T-cell (primary cell): ENCODE measurements at regions not wholly inside any gene's neighbourhood (a gene's known extent, or its start where the extent isn't known, plus 50 kb on each side); places are given as distances from the start of the nearest gene placed in this dataset.

ENCODE experiments used
- ATAC-seq, 4 experiments: fragments of 200-7000 bp in 3 of 4; fragments of 150-1000 bp in 1 of 4; cut with Tn5 transposase; replicated peaks in 1 of 4; 1 replicate in 3 of 4; 2 replicates in 1 of 4; pipeline ENCODE4 v1.10.0; 2021; ENCODE audit warnings: moderate library complexity in 3 of 4, mild to moderate bottlenecking in 2 of 4, moderate number of reproducible peaks in 1 of 4
- CTCF ChIA-PET, 2 donors: fragments of 300-600 bp; sonication (Branson Sonifier 250); formaldehyde crosslinking; loops; one replicate each; lab custom pipeline; 2022; ENCODE audit warnings: antibody characterized with exemption in 2 of 2; lab: Charles Lee
- POLR2A ChIA-PET, 2 donors: fragments of 300-600 bp; sonication (Branson Sonifier 250); formaldehyde crosslinking; loops; one replicate each; lab custom pipeline; 2022; ENCODE audit warnings: antibody characterized with exemption in 2 of 2; lab: Charles Lee
- DNase-seq, 35 experiments: peaks; one replicate each; pipeline versions ENCODE4 v3.0.0 to v3.0.0-alpha.2; 2013 to 2023
- H3K27ac ChIP-seq: one replicate; pipeline ENCODE4 v1.5.1; 2013; ENCODE audit warnings: low read length
- H3K27me3 ChIP-seq, 2 experiments: replicated peaks in 1 of 2; 1 replicate in 1 of 2; 2 replicates in 1 of 2; pipeline versions ENCODE4 v1.6.1 to v1.7.0; 2013; ENCODE audit warnings: low read length in 1 of 2, mixed read lengths in 1 of 2; ENCODE audit not compliant: control insufficient read depth in 2 of 2, insufficient read depth in 2 of 2; ENCODE audit errors: extremely low read depth in 1 of 2
- H3K36me3 ChIP-seq, 2 donors: 1 replicate in 1 of 2; 2 replicates in 1 of 2; pipeline versions ENCODE4 v1.6.1 to v1.7.0; 2013; ENCODE audit warnings: low read length in 1 of 2; ENCODE audit not compliant: control insufficient read depth in 2 of 2, insufficient read depth in 1 of 2; ENCODE audit errors: extremely low read depth in 1 of 2
- H3K4me1 ChIP-seq, 2 experiments: 1 replicate in 1 of 2; 2 replicates in 1 of 2; pipeline versions ENCODE4 v1.6.1 to v1.7.0; 2013; ENCODE audit warnings: low read length in 2 of 2, mixed read lengths in 1 of 2; ENCODE audit not compliant: insufficient read depth in 2 of 2, control insufficient read depth in 1 of 2; ENCODE audit errors: extremely low read depth in 1 of 2
- H3K4me3 ChIP-seq, 2 donors: 1 replicate in 1 of 2; 2 replicates in 1 of 2; pipeline versions ENCODE4 v1.5.1 to v1.7.0; 2013; ENCODE audit warnings: mild to moderate bottlenecking in 2 of 2, low read length in 1 of 2, moderate library complexity in 1 of 2; ENCODE audit not compliant: control insufficient read depth in 1 of 2; ENCODE audit errors: extremely low read depth in 1 of 2
- H3K9me3 ChIP-seq: 2 replicates; pipeline ENCODE4 v1.7.0; 2013
- H3K27ac Mint-ChIP-seq, 2 donors: one replicate each; pipeline ENCODE4 v1.8.0; 2020 to 2021; ENCODE audit warnings: mild to moderate bottlenecking in 2 of 2, mixed read lengths in 2 of 2
- H3K27me3 Mint-ChIP-seq, 2 donors: one replicate each; pipeline ENCODE4 v1.8.0; 2021 to 2022; ENCODE audit warnings: mixed read lengths in 2 of 2
- H3K36me3 Mint-ChIP-seq: one replicate; pipeline ENCODE4 v1.8.0; 2021; ENCODE audit warnings: mixed read lengths
- H3K4me1 Mint-ChIP-seq, 3 donors: one replicate each; pipeline ENCODE4 v1.8.0; 2020 to 2022; ENCODE audit warnings: mixed read lengths in 3 of 3, mild to moderate bottlenecking in 1 of 3
- H3K4me3 Mint-ChIP-seq, 3 donors: one replicate each; pipeline ENCODE4 v1.8.0; 2020 to 2022; ENCODE audit warnings: mild to moderate bottlenecking in 3 of 3, mixed read lengths in 3 of 3, moderate library complexity in 3 of 3
- H3K9me3 Mint-ChIP-seq, 3 donors: one replicate each; pipeline ENCODE4 v1.8.0; 2020 to 2022; ENCODE audit warnings: mixed read lengths in 3 of 3
- WGBS: methylation state at CpG from one replicate; pipeline ENCODE4 v1.1.5; 2013; ENCODE audit warnings: missing lambda C conversion rate; ENCODE audit not compliant: insufficient coverage; 5-methylcytosine and 5-hydroxymethylcytosine counted together

- CTCF ChIA-PET = no interaction called here
- peaks cover 10 to 16% of the 10 kb centered on the region in 2 donors for H3K27me3 Mint-ChIP-seq
- no peak overlapping the region for H3K4me3 Mint-ChIP-seq
- ATAC-seq (no peak), DNase-seq (no peak)
- no peaks in the 10 kb centered on the region for H3K36me3 Mint-ChIP-seq
- H3K36me3 ChIP-seq = no peaks in the 10 kb centered on the region
- POLR2A ChIA-PET = no interaction called here
- H3K27me3 ChIP-seq = peaks cover 0 to 9% of the 10 kb centered on the region in 2 experiments
- H3K4me1 Mint-ChIP-seq = no peaks in the 10 kb centered on the region
- no peaks in the 10 kb centered on the region for H3K4me1 ChIP-seq
- no peak overlapping the region for H3K27ac ChIP-seq
- peaks cover 0 to 4% (median under 1%) of the 10 kb centered on the region in 3 donors for H3K9me3 Mint-ChIP-seq
- H3K27ac Mint-ChIP-seq = no peak overlapping the region
- 81% methylated on average over 4 of the region's 9 CpGs for WGBS
- H3K9me3 ChIP-seq = no peaks in the 10 kb centered on the region
- no peak overlapping the region for H3K4me3 ChIP-seq
These were observed 366.4 kb upstream of the RASGRP1 start for GRCh38 chr15:38930851-38931572.

- no peaks in the 10 kb centered on the region for H3K36me3 Mint-ChIP-seq
- CTCF ChIA-PET = no interaction called here
- Histone ChIP-seq H3K9me3 (no peaks in the 10 kb centered on the region), H3K27me3 (peaks cover 0 to 9% of the 10 kb centered on the region in 2 experiments), H3K4me3 (no peak overlapping the region), H3K36me3 (no peaks in the 10 kb centered on the region), H3K27ac (no peak overlapping the region), H3K4me1 (no peaks in the 10 kb centered on the region)
- ATAC-seq = no peak
- H3K4me1 Mint-ChIP-seq = no peaks in the 10 kb centered on the region
- no peak for DNase-seq
- H3K4me3 Mint-ChIP-seq = no peak overlapping the region
- H3K27me3 Mint-ChIP-seq = peaks cover 3 to 10% of the 10 kb centered on the region in 2 donors
- 52% methylated on average over 4 of the region's 6 CpGs for WGBS
- POLR2A ChIA-PET = interaction anchor here in 1 of 2 donors (0.6 kb wide), 1 partner anchor 19 kb away, joined by 3 read pairs; no protein-coding TSS in a partner anchor
- H3K9me3 Mint-ChIP-seq = no peaks in the 10 kb centered on the region
- H3K27ac Mint-ChIP-seq = no peak overlapping the region
These were observed 376.9 kb upstream of the RASGRP1 start for GRCh38 chr15:38941399-38941953.

- Mint-ChIP-seq H3K27me3 (peaks cover 4 to 7% of the 10 kb centered on the region in 2 donors), H3K4me1 (no peaks in the 10 kb centered on the region), H3K27ac (no peak overlapping the region), H3K9me3 (no peaks in the 10 kb centered on the region), H3K4me3 (no peak overlapping the region), H3K36me3 (no peaks in the 10 kb centered on the region)
- ATAC-seq = no peak
- CTCF ChIA-PET = no interaction called here
- no peak for DNase-seq
- POLR2A ChIA-PET = no interaction called here
- Histone ChIP-seq H3K27ac (no peak overlapping the region), H3K9me3 (no peaks in the 10 kb centered on the region), H3K36me3 (no peaks in the 10 kb centered on the region), H3K4me3 (no peak overlapping the region), H3K4me1 (no peaks in the 10 kb centered on the region), H3K27me3 (peaks cover 0 to 9% of the 10 kb centered on the region in 2 experiments)
These were observed 379.9 kb upstream of the RASGRP1 start for GRCh38 chr15:38944536-38944935.

GRCh38 chr15:38945551-38946298, 381.1 kb upstream of the RASGRP1 start:
- Histone ChIP-seq H3K27ac (no peak overlapping the region), H3K36me3 (no peaks in the 10 kb centered on the region), H3K4me3 (no peak overlapping the region), H3K27me3 (peaks cover 0 to 9% of the 10 kb centered on the region in 2 experiments), H3K4me1 (no peaks in the 10 kb centered on the region), H3K9me3 (no peaks in the 10 kb centered on the region)
- POLR2A ChIA-PET = no interaction called here
- Mint-ChIP-seq H3K36me3 (no peaks in the 10 kb centered on the region), H3K27ac (no peak overlapping the region), H3K4me3 (no peak overlapping the region), H3K4me1 (no peaks in the 10 kb centered on the region), H3K27me3 (peaks cover 4 to 9% of the 10 kb centered on the region in 2 donors), H3K9me3 (no peaks in the 10 kb centered on the region)
- ATAC-seq (no peak), DNase-seq (no peak)
- CTCF ChIA-PET = no interaction called here
- WGBS = 97% methylated on average over 3 of the region's 5 CpGs

- no peaks in the 10 kb centered on the region for H3K9me3 Mint-ChIP-seq
- no peaks in the 10 kb centered on the region for H3K4me1 Mint-ChIP-seq
- no peak for DNase-seq
- CTCF ChIA-PET = no interaction called here
- no peaks in the 10 kb centered on the region for H3K36me3 Mint-ChIP-seq
- no peak for ATAC-seq
- H3K4me1 ChIP-seq = no peaks in the 10 kb centered on the region
- no peaks in the 10 kb centered on the region for H3K27me3 ChIP-seq
- no peaks in the 10 kb centered on the region for H3K9me3 ChIP-seq
- POLR2A ChIA-PET = interaction anchor here in 1 of 2 donors (0.6 kb wide), 1 partner anchor 280 kb away, joined by 3 read pairs; no protein-coding TSS in a partner anchor
- peaks cover 3 to 5% of the 10 kb centered on the region in 2 donors for H3K27me3 Mint-ChIP-seq
- no peaks in the 10 kb centered on the region for H3K36me3 ChIP-seq
- no peak overlapping the region for H3K27ac ChIP-seq
- H3K27ac Mint-ChIP-seq = no peak overlapping the region
- no peak overlapping the region for H3K4me3 ChIP-seq
- no peak overlapping the region for H3K4me3 Mint-ChIP-seq
- no CpG with 5 or more reads among the region's 3 CpGs for WGBS
These were observed 389.5 kb upstream of the RASGRP1 start for GRCh38 chr15:38954090-38954489.

- ATAC-seq (no peak), DNase-seq (no peak)
- Histone ChIP-seq H3K27ac (no peak overlapping the region), H3K9me3 (no peaks in the 10 kb centered on the region), H3K4me1 (no peaks in the 10 kb centered on the region), H3K36me3 (no peaks in the 10 kb centered on the region), H3K27me3 (no peaks in the 10 kb centered on the region), H3K4me3 (no peak overlapping the region)
- ChIA-PET CTCF (no interaction called here), POLR2A (no interaction called here)
- no CpG with 5 or more reads among the region's 2 CpGs for WGBS
- H3K36me3 Mint-ChIP-seq = no peaks in the 10 kb centered on the region
- H3K4me1 Mint-ChIP-seq = no peaks in the 10 kb centered on the region
- no peak overlapping the region for H3K27ac Mint-ChIP-seq
- no peaks in the 10 kb centered on the region for H3K27me3 Mint-ChIP-seq
- no peaks in the 10 kb centered on the region for H3K9me3 Mint-ChIP-seq
- H3K4me3 Mint-ChIP-seq = no peak overlapping the region
These were observed 396.8 kb upstream of the RASGRP1 start for GRCh38 chr15:38961456-38961855.
